WTC11 (cell line): ENCODE measurements at regions not wholly inside any gene's neighbourhood (a gene's known extent, or its start where the extent isn't known, plus 50 kb on each side); places are given as distances from the start of the nearest gene placed in this dataset.
A peak's percentile ranks its signal among the peaks of the same experiment; 100 is the strongest.

Source experiments
- ATAC-seq: fragments of 200-7000 bp; cut with Tn5 transposase; 2 replicates; pipeline ENCODE4 v1.10.0; 2021; ENCODE audit warnings: mild to moderate bottlenecking, moderate library complexity
- CTCF ChIA-PET: fragments of 300-600 bp; sonication (Branson Sonifier 250); formaldehyde crosslinking; loops from one replicate; lab custom pipeline; 2021; ENCODE audit warnings: antibody characterized with exemption; lab: Charles Lee
- POLR2A ChIA-PET: fragments of 350-600 bp; sonication (Branson Sonifier 250); formaldehyde crosslinking; loops from one replicate; lab custom pipeline; 2021; ENCODE audit warnings: antibody characterized with exemption; lab: Charles Lee
- DNase-seq: peaks from one replicate; pipeline ENCODE4 v3.0.0; 2021; ENCODE audit warnings: low spot score
- H3K27ac Mint-ChIP-seq: 2 replicates; pipeline ENCODE4 v1.8.0; 2021; ENCODE audit warnings: mixed read lengths
- H3K27me3 Mint-ChIP-seq: 2 replicates; pipeline ENCODE4 v1.8.0; 2021; ENCODE audit warnings: low read depth, mild to moderate bottlenecking, moderate library complexity, mixed read lengths
- H3K36me3 Mint-ChIP-seq: 2 replicates; pipeline ENCODE4 v1.8.0; 2021; ENCODE audit warnings: mixed read lengths
- H3K4me1 Mint-ChIP-seq: 2 replicates; pipeline ENCODE4 v1.8.0; 2022; ENCODE audit warnings: mixed read lengths
- H3K4me3 Mint-ChIP-seq: 2 replicates; pipeline ENCODE4 v1.8.0; 2021; ENCODE audit warnings: mild to moderate bottlenecking, moderate library complexity, mixed read lengths
- H3K9me3 Mint-ChIP-seq: 2 replicates; pipeline ENCODE4 v1.8.0; 2021; ENCODE audit warnings: mixed read lengths
- CBFB ChIP-seq: sonication (generic); formaldehyde crosslinking; IDR thresholded peaks from 2 replicates; pipeline ENCODE4 v1.8.1; 2022; ENCODE audit warnings: mild to moderate bottlenecking, low read depth, missing genetic modification reagents
- JUN ChIP-seq: sonication (generic); formaldehyde crosslinking; IDR thresholded peaks from 2 replicates; pipeline ENCODE4 v1.8.0; 2023; ENCODE audit warnings: mild to moderate bottlenecking, missing genetic modification reagents
- NR3C1 ChIP-seq: sonication (generic); formaldehyde crosslinking; conservative IDR thresholded peaks from 2 replicates; pipeline ENCODE4 v1.8.1; 2023; ENCODE audit warnings: low read depth, mild to moderate bottlenecking, missing genetic modification reagents
- TEAD4 ChIP-seq: sonication (generic); formaldehyde crosslinking; IDR thresholded peaks from 2 replicates; pipeline ENCODE4 v1.8.0; 2022; ENCODE audit warnings: mild to moderate bottlenecking, missing genetic modification reagents
- TP53 ChIP-seq: sonication (generic); formaldehyde crosslinking; IDR thresholded peaks from 2 replicates; pipeline ENCODE4 v1.8.1; 2023; ENCODE audit warnings: mild to moderate bottlenecking, missing genetic modification reagents
- ZNF317 ChIP-seq: sonication (generic); formaldehyde crosslinking; IDR thresholded peaks from 2 replicates; pipeline ENCODE4 v1.8.1; 2023; ENCODE audit warnings: low read depth, mild to moderate bottlenecking, moderate library complexity, missing genetic modification reagents, borderline replicate concordance
- TF ChIP-seq, protein P1 (sequence below): sonication (generic); formaldehyde crosslinking; IDR thresholded peaks from 2 replicates; pipeline ENCODE4 v1.8.1; 2022; ENCODE audit warnings: low read depth, missing genetic modification reagents, borderline replicate concordance
- TF ChIP-seq, protein P2 (sequence below): sonication (generic); formaldehyde crosslinking; IDR thresholded peaks from 2 replicates; pipeline ENCODE4 v1.8.1; 2023; ENCODE audit warnings: mild to moderate bottlenecking, missing genetic modification reagents
- TF ChIP-seq, protein P3 (sequence below): sonication (generic); formaldehyde crosslinking; conservative IDR thresholded peaks from 2 replicates; pipeline ENCODE4 v1.8.1; 2022; ENCODE audit warnings: mild to moderate bottlenecking, missing genetic modification reagents
- TF ChIP-seq, protein P4 (sequence below): sonication (generic); formaldehyde crosslinking; IDR thresholded peaks from 2 replicates; pipeline ENCODE4 v1.8.0; 2022; ENCODE audit warnings: mild to moderate bottlenecking, missing genetic modification reagents
- TF ChIP-seq, protein P5 (sequence below): sonication (generic); formaldehyde crosslinking; IDR thresholded peaks from 2 replicates; pipeline ENCODE4 v1.8.1; 2022; ENCODE audit warnings: mild to moderate bottlenecking, missing genetic modification reagents, moderate library complexity, borderline replicate concordance
- TF ChIP-seq, protein P6 (sequence below): sonication (generic); formaldehyde crosslinking; IDR thresholded peaks from 2 replicates; pipeline ENCODE4 v1.8.1; 2023; ENCODE audit warnings: mild to moderate bottlenecking, missing genetic modification reagents, moderate library complexity
- TF ChIP-seq, protein P7 (sequence below): fragments of 250-450 bp; sonication (Bioruptor Pico); IDR thresholded peaks from 2 replicates; pipeline ENCODE4 v1.8.0; 2021; ENCODE audit warnings: mild to moderate bottlenecking
- TF ChIP-seq, protein P8 (sequence below): sonication (generic); formaldehyde crosslinking; IDR thresholded peaks from 2 replicates; pipeline ENCODE4 v1.8.1; 2023; ENCODE audit warnings: mild to moderate bottlenecking, missing genetic modification reagents, moderate library complexity

DNA sequence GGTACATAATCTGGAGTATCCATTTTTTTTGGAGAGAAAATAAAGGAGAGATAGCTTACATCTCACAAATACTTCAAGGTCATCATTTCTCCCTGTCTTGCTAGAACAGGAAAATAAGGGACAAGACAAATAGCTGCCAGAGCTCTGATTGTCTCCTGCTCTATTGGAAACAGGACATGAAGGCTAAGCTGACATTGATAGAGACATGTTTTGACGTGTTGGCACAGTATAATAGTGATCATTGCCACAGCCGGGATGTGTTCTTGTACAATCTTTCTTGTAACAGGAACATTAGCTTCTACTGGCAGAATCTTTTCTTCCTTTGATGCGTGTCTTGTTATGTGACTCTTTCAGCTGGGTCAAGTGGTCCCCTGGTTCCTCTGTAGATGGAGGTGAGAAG lies 279.3 kb upstream of the MTPN start (continued):
- TF ChIP-seq, protein P1, sequence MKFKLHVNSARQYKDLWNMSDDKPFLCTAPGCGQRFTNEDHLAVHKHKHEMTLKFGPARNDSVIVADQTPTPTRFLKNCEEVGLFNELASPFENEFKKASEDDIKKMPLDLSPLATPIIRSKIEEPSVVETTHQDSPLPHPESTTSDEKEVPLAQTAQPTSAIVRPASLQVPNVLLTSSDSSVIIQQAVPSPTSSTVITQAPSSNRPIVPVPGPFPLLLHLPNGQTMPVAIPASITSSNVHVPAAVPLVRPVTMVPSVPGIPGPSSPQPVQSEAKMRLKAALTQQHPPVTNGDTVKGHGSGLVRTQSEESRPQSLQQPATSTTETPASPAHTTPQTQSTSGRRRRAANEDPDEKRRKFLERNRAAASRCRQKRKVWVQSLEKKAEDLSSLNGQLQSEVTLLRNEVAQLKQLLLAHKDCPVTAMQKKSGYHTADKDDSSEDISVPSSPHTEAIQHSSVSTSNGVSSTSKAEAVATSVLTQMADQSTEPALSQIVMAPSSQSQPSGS (CRISPR knock-in tag) = no peak
- TF ChIP-seq, protein P2, sequence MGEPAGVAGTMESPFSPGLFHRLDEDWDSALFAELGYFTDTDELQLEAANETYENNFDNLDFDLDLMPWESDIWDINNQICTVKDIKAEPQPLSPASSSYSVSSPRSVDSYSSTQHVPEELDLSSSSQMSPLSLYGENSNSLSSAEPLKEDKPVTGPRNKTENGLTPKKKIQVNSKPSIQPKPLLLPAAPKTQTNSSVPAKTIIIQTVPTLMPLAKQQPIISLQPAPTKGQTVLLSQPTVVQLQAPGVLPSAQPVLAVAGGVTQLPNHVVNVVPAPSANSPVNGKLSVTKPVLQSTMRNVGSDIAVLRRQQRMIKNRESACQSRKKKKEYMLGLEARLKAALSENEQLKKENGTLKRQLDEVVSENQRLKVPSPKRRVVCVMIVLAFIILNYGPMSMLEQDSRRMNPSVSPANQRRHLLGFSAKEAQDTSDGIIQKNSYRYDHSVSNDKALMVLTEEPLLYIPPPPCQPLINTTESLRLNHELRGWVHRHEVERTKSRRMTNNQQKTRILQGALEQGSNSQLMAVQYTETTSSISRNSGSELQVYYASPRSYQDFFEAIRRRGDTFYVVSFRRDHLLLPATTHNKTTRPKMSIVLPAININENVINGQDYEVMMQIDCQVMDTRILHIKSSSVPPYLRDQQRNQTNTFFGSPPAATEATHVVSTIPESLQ (CRISPR knock-in tag) = no peak
- TF ChIP-seq TP53 (CRISPR knock-in tag) = no peak

DNA sequence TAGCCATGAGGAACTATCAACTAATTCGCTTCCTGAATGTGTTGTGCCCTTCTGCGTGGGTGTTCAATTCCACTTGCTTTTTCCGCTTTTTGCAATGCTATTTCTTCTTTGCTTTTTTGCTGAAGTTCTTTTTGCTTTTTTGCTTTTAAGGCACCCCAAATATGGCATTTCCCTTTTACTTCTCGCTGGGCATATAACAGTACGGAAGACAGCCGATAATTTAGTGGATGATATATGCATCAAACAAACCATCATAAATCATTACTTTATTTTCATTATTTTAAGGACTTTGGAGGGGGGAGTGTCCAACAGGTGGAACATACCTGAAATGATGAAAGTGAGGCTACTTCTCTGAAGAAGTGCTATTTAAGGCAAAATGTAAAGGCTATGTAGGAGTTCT lies 277.0 kb upstream of the MTPN start:
- POLR2A ChIA-PET = no interaction called here
- Mint-ChIP-seq H3K4me3 (no peak overlapping the region), H3K36me3 (no peaks in the 10 kb centered on the region), H3K27me3 (no peaks in the 10 kb centered on the region), H3K9me3 (peaks cover 13% of the 10 kb centered on the region), H3K27ac (no peak overlapping the region), H3K4me1 (no peaks in the 10 kb centered on the region)
- TF ChIP-seq ZNF317 (CRISPR knock-in tag) = 0 out of 2 replicates have a peak, but pooled peaks have one; percentile 68
- TF ChIP-seq, protein P3, sequence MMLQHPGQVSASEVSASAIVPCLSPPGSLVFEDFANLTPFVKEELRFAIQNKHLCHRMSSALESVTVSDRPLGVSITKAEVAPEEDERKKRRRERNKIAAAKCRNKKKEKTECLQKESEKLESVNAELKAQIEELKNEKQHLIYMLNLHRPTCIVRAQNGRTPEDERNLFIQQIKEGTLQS (CRISPR knock-in tag) = no peak
- TF ChIP-seq JUN (CRISPR knock-in tag) = no peak
- ATAC-seq (no peak), DNase-seq (no peak)
- CTCF ChIA-PET = no interaction called here

DNA sequence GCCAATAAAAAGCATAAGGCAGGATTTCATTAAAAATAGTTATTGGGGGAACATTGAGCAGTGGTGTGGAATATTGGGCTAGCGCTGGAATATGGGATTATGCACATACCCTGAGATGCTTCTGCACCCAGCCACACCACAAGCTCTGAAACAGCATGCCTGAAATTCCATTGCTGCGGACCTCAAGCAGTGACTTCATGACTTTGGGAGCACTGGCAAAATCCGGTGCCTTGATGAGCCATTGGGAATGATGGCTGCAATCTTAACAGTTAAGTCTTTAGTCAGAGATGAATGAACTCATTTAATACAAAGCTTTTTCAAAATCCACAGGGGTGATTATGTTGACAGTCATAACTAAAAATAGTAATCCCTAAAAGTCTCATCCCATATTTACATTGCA lies 274.7 kb upstream of the MTPN start:
- ChIA-PET CTCF (no interaction called here), POLR2A (no interaction called here)
- Mint-ChIP-seq H3K4me3 (no peak overlapping the region), H3K27me3 (no peaks in the 10 kb centered on the region), H3K36me3 (no peaks in the 10 kb centered on the region), H3K4me1 (no peaks in the 10 kb centered on the region), H3K9me3 (peaks cover 9% of the 10 kb centered on the region; the same call in 1 of the 2 replicates), H3K27ac (no peak overlapping the region)
- ATAC-seq (no peak), DNase-seq (no peak)
- TF ChIP-seq NR3C1 (CRISPR knock-in tag) (no peak), TEAD4 (CRISPR knock-in tag) (no peak), CBFB (CRISPR knock-in tag) (no peak)
- TF ChIP-seq, protein P4, sequence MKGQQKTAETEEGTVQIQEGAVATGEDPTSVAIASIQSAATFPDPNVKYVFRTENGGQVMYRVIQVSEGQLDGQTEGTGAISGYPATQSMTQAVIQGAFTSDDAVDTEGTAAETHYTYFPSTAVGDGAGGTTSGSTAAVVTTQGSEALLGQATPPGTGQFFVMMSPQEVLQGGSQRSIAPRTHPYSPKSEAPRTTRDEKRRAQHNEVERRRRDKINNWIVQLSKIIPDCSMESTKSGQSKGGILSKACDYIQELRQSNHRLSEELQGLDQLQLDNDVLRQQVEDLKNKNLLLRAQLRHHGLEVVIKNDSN (CRISPR knock-in tag) = no peak
- TF ChIP-seq, protein P5, sequence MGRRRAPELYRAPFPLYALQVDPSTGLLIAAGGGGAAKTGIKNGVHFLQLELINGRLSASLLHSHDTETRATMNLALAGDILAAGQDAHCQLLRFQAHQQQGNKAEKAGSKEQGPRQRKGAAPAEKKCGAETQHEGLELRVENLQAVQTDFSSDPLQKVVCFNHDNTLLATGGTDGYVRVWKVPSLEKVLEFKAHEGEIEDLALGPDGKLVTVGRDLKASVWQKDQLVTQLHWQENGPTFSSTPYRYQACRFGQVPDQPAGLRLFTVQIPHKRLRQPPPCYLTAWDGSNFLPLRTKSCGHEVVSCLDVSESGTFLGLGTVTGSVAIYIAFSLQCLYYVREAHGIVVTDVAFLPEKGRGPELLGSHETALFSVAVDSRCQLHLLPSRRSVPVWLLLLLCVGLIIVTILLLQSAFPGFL = no peak
- TF ChIP-seq, protein P6, sequence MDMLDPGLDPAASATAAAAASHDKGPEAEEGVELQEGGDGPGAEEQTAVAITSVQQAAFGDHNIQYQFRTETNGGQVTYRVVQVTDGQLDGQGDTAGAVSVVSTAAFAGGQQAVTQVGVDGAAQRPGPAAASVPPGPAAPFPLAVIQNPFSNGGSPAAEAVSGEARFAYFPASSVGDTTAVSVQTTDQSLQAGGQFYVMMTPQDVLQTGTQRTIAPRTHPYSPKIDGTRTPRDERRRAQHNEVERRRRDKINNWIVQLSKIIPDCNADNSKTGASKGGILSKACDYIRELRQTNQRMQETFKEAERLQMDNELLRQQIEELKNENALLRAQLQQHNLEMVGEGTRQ (CRISPR knock-in tag) = no peak
- TF ChIP-seq, protein P7, sequence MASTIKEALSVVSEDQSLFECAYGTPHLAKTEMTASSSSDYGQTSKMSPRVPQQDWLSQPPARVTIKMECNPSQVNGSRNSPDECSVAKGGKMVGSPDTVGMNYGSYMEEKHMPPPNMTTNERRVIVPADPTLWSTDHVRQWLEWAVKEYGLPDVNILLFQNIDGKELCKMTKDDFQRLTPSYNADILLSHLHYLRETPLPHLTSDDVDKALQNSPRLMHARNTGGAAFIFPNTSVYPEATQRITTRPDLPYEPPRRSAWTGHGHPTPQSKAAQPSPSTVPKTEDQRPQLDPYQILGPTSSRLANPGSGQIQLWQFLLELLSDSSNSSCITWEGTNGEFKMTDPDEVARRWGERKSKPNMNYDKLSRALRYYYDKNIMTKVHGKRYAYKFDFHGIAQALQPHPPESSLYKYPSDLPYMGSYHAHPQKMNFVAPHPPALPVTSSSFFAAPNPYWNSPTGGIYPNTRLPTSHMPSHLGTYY = no peak
- TF ChIP-seq, protein P8, sequence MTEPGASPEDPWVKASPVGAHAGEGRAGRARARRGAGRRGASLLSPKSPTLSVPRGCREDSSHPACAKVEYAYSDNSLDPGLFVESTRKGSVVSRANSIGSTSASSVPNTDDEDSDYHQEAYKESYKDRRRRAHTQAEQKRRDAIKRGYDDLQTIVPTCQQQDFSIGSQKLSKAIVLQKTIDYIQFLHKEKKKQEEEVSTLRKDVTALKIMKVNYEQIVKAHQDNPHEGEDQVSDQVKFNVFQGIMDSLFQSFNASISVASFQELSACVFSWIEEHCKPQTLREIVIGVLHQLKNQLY (CRISPR knock-in tag) = no peak
